ENCODE measurements at regions not wholly inside any gene's neighbourhood (a gene's known extent, or its start where the extent isn't known, plus 50 kb on each side); places are given as distances from the start of the nearest gene placed in this dataset.

DNA sequence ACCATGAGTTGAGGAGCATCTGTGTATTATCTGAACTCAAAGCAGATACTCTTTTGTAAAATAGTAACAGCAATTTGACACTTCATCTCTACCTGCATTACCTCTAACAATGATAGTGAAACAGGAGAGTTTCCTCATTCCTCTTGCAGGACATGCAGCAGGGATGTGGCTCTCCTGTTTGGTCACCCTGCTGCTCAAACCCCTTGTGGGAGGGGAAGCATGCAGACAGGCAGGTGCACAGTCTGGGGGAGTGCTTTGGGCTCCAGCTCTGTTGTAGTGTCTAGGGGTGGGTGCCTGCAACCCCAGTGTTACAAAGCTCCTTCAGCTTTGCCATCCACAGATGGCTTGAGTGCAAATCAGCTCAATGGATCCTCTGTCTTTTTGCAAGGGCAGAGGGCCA lies 827.6 kb downstream of the DACH1 start:
- TF ChIP-seq POLR2A (IDR thresholded peaks at IDR 0.05; ENCODE audit: low read length) (no peak), GATA1 (IDR thresholded peaks at IDR 0.05; ENCODE audit: low read depth, low read length) (no peak)

Data from erythroblast (primary cell).